Karpas-422 (cell line): ENCODE measurements at regions not wholly inside any gene's neighbourhood (a gene's known extent, or its start where the extent isn't known, plus 50 kb on each side); places are given as distances from the start of the nearest gene placed in this dataset.

Source experiments
- DNase-seq: peaks from one replicate; pipeline ENCODE4 v3.0.0-alpha.2; 2015
- H2AFZ ChIP-seq: fragments of 200-600 bp; sonication (generic); 2 replicates; pipeline ENCODE4 v1.6.1; 2014; ENCODE audit warnings: antibody characterized with exemption, low read length, mixed read lengths
- H3K27ac ChIP-seq: fragments of 200-600 bp; sonication (generic); 2 replicates; pipeline ENCODE4 v1.5.1; 2014; ENCODE audit warnings: mild to moderate bottlenecking, low read length, moderate library complexity
- H3K27me3 ChIP-seq: fragments of 200-600 bp; sonication (generic); 2 replicates; pipeline ENCODE4 v1.6.1; 2014; ENCODE audit warnings: low read length, mixed read lengths
- H3K36me3 ChIP-seq: fragments of 200-600 bp; sonication (generic); 2 replicates; pipeline ENCODE4 v1.6.1; 2014; ENCODE audit warnings: low read length, mixed read lengths; ENCODE audit not compliant: insufficient read depth
- H3K4me1 ChIP-seq: fragments of 200-600 bp; sonication (generic); 2 replicates; pipeline ENCODE4 v1.6.1; 2014; ENCODE audit warnings: mild to moderate bottlenecking, low read length, mixed read lengths
- H3K4me2 ChIP-seq: fragments of 200-600 bp; sonication (generic); 2 replicates; pipeline ENCODE4 v1.6.1; 2014; ENCODE audit warnings: low read length, low read depth, mild to moderate bottlenecking; ENCODE audit not compliant: poor library complexity, severe bottlenecking
- H3K4me3 ChIP-seq: fragments of 200-600 bp; sonication (generic); 2 replicates; pipeline ENCODE4 v1.5.1; 2014; ENCODE audit warnings: mild to moderate bottlenecking, antibody characterized with exemption, low read length, mixed read lengths
- H3K79me2 ChIP-seq: fragments of 200-600 bp; sonication (generic); 2 replicates; pipeline ENCODE4 v1.6.1; 2014; ENCODE audit warnings: mild to moderate bottlenecking, low read length, mixed read lengths
- H3K9ac ChIP-seq: fragments of 200-600 bp; sonication (generic); 2 replicates; pipeline ENCODE4 v1.6.0; 2014; ENCODE audit warnings: low read length
- H3K9me2 ChIP-seq: fragments of 200-600 bp; sonication (generic), shearing (Covaris generic); replicated peaks from 2 replicates; pipeline ENCODE4 v1.6.0; 2014; ENCODE audit warnings: mild to moderate bottlenecking, low read length, moderate library complexity; ENCODE audit not compliant: insufficient read depth
- H3K9me3 ChIP-seq: fragments of 300-700, 200-600 bp; sonication (generic); 2 replicates; pipeline ENCODE4 v1.6.1; 2014; ENCODE audit warnings: low read length, mixed read lengths
- H4K20me1 ChIP-seq: fragments of 200-600 bp; sonication (generic); 2 replicates; pipeline ENCODE4 v1.6.1; 2014; ENCODE audit warnings: mild to moderate bottlenecking, antibody characterized with exemption, low read length, low read depth; ENCODE audit not compliant: insufficient read depth

GRCh38 chr19:28839455-28839854, 373.5 kb downstream of the UQCRFS1 start:
- H3K4me3 ChIP-seq = no peak overlapping the region
- no peak overlapping the region for H3K27ac ChIP-seq
- no peaks in the 10 kb centered on the region for H3K27me3 ChIP-seq
- H3K4me1 ChIP-seq = no peaks in the 10 kb centered on the region
- no peak overlapping the region for H3K4me2 ChIP-seq
- no peak overlapping the region for H2AFZ ChIP-seq
- DNase-seq = no peak
- H4K20me1 ChIP-seq = no peaks in the 10 kb centered on the region
- no peaks in the 10 kb centered on the region for H3K79me2 ChIP-seq
- H3K36me3 ChIP-seq = no peaks in the 10 kb centered on the region
- H3K9me3 ChIP-seq = no peaks in the 10 kb centered on the region
- no peak overlapping the region for H3K9ac ChIP-seq
- no peaks in the 10 kb centered on the region for H3K9me2 ChIP-seq

- no peaks in the 10 kb centered on the region for H3K27me3 ChIP-seq
- H3K4me3 ChIP-seq = no peak overlapping the region
- H2AFZ ChIP-seq = no peak overlapping the region
- H3K36me3 ChIP-seq = no peaks in the 10 kb centered on the region
- no peak overlapping the region for H3K27ac ChIP-seq
- DNase-seq = no peak
- no peak overlapping the region for H3K9ac ChIP-seq
- no peaks in the 10 kb centered on the region for H4K20me1 ChIP-seq
- no peaks in the 10 kb centered on the region for H3K79me2 ChIP-seq
- H3K9me3 ChIP-seq = no peaks in the 10 kb centered on the region
- no peak overlapping the region for H3K4me2 ChIP-seq
- no peaks in the 10 kb centered on the region for H3K9me2 ChIP-seq
- H3K4me1 ChIP-seq = no peaks in the 10 kb centered on the region
These were observed 374.0 kb downstream of the UQCRFS1 start for GRCh38 chr19:28838909-28839308.

GRCh38 chr19:28836421-28836820, 376.5 kb downstream of the UQCRFS1 start:
- DNase-seq = no peak
- Histone ChIP-seq H3K9me2 (no peaks in the 10 kb centered on the region), H3K9me3 (no peaks in the 10 kb centered on the region), H4K20me1 (no peaks in the 10 kb centered on the region), H3K27ac (no peak overlapping the region), H3K4me3 (no peak overlapping the region), H2AFZ (no peak overlapping the region), H3K79me2 (no peaks in the 10 kb centered on the region), H3K9ac (no peak overlapping the region), H3K4me1 (no peaks in the 10 kb centered on the region), H3K36me3 (no peaks in the 10 kb centered on the region), H3K27me3 (no peaks in the 10 kb centered on the region), H3K4me2 (no peak overlapping the region)

- H3K4me3 ChIP-seq = no peak overlapping the region
- no peak overlapping the region for H3K4me2 ChIP-seq
- no peaks in the 10 kb centered on the region for H3K79me2 ChIP-seq
- H3K36me3 ChIP-seq = no peaks in the 10 kb centered on the region
- no peak overlapping the region for H3K9ac ChIP-seq
- H4K20me1 ChIP-seq = no peaks in the 10 kb centered on the region
- no peak overlapping the region for H3K27ac ChIP-seq
- H3K9me2 ChIP-seq = no peaks in the 10 kb centered on the region
- DNase-seq = no peak
- no peaks in the 10 kb centered on the region for H3K4me1 ChIP-seq
- no peaks in the 10 kb centered on the region for H3K9me3 ChIP-seq
- H3K27me3 ChIP-seq = no peaks in the 10 kb centered on the region
- no peak overlapping the region for H2AFZ ChIP-seq
These were observed 378.0 kb downstream of the UQCRFS1 start for GRCh38 chr19:28834996-28835395.

GRCh38 chr19:28831462-28831861, 381.5 kb downstream of the UQCRFS1 start:
- H2AFZ ChIP-seq = no peak overlapping the region
- no peak overlapping the region for H3K27ac ChIP-seq
- no peaks in the 10 kb centered on the region for H3K4me1 ChIP-seq
- no peak overlapping the region for H3K9ac ChIP-seq
- H3K4me2 ChIP-seq = no peak overlapping the region
- H3K79me2 ChIP-seq = no peaks in the 10 kb centered on the region
- H3K9me3 ChIP-seq = no peaks in the 10 kb centered on the region
- no peaks in the 10 kb centered on the region for H4K20me1 ChIP-seq
- H3K9me2 ChIP-seq = no peaks in the 10 kb centered on the region
- peaks cover 2% of the 10 kb centered on the region; the same call in 1 of the 2 replicates for H3K27me3 ChIP-seq
- H3K36me3 ChIP-seq = no peaks in the 10 kb centered on the region
- no peak for DNase-seq
- no peak overlapping the region for H3K4me3 ChIP-seq

- Histone ChIP-seq H3K36me3 (no peaks in the 10 kb centered on the region), H3K27ac (no peak overlapping the region), H3K9me2 (no peaks in the 10 kb centered on the region), H3K4me3 (no peak overlapping the region), H4K20me1 (no peaks in the 10 kb centered on the region), H3K9me3 (no peaks in the 10 kb centered on the region), H3K4me1 (no peaks in the 10 kb centered on the region), H3K4me2 (no peak overlapping the region), H3K27me3 (peaks cover 2% of the 10 kb centered on the region; the same call in 1 of the 2 replicates), H2AFZ (no peak overlapping the region), H3K9ac (no peak overlapping the region), H3K79me2 (no peaks in the 10 kb centered on the region)
- DNase-seq = no peak
These were observed 383.2 kb downstream of the UQCRFS1 start for GRCh38 chr19:28829762-28830161.

- no peaks in the 10 kb centered on the region for H3K36me3 ChIP-seq
- no peak overlapping the region for H3K4me2 ChIP-seq
- H3K4me3 ChIP-seq = no peak overlapping the region
- no peak overlapping the region for H3K9ac ChIP-seq
- DNase-seq = no peak
- no peaks in the 10 kb centered on the region for H4K20me1 ChIP-seq
- H3K4me1 ChIP-seq = no peaks in the 10 kb centered on the region
- peaks cover 2% of the 10 kb centered on the region; the same call in 1 of the 2 replicates for H3K27me3 ChIP-seq
- H2AFZ ChIP-seq = no peak overlapping the region
- no peaks in the 10 kb centered on the region for H3K79me2 ChIP-seq
- H3K9me2 ChIP-seq = no peaks in the 10 kb centered on the region
- no peaks in the 10 kb centered on the region for H3K9me3 ChIP-seq
- no peak overlapping the region for H3K27ac ChIP-seq
These were observed 383.6 kb downstream of the UQCRFS1 start for GRCh38 chr19:28829359-28829758.

- Histone ChIP-seq H3K27me3 (peaks cover 2% of the 10 kb centered on the region; the same call in 1 of the 2 replicates), H3K9me2 (no peaks in the 10 kb centered on the region), H3K4me3 (no peak overlapping the region), H3K79me2 (no peaks in the 10 kb centered on the region), H3K9me3 (no peaks in the 10 kb centered on the region), H3K4me1 (no peaks in the 10 kb centered on the region), H2AFZ (no peak overlapping the region), H3K4me2 (no peak overlapping the region), H4K20me1 (no peaks in the 10 kb centered on the region), H3K27ac (no peak overlapping the region), H3K36me3 (no peaks in the 10 kb centered on the region), H3K9ac (no peak overlapping the region)
- no peak for DNase-seq
These were observed 384.6 kb downstream of the UQCRFS1 start for GRCh38 chr19:28828276-28828870.
